ENCODE measurements at regions not wholly inside any gene's neighbourhood (a gene's known extent, or its start where the extent isn't known, plus 50 kb on each side); places are given as distances from the start of the nearest gene placed in this dataset.

- TF ChIP-seq HDAC2 (IDR thresholded peaks at IDR 0.05) (no peak), CTCF (IDR thresholded peaks at IDR 0.05) (no peak), NR3C1 (IDR thresholded peaks at IDR 0.05) (no peak), ZFP36 (IDR thresholded peaks at IDR 0.05; ENCODE audit: borderline replicate concordance, partially characterized antibody) (no peak), ATOH8 (CRISPR knock-in tag; IDR thresholded peaks at IDR 0.05; ENCODE audit: low read depth) (no peak), RAD21 (conservative IDR thresholded peaks at IDR 0.05 in 1 of 2, IDR thresholded peaks at IDR 0.05 in 1 of 2) (no peak), CBX2 (IDR thresholded peaks at IDR 0.05; ENCODE audit: borderline replicate concordance, low read depth) (no peak), MYC (IDR thresholded peaks at IDR 0.05; ENCODE audit: borderline replicate concordance, low read length) (no peak), POLR2A (IDR thresholded peaks at IDR 0.05; ENCODE audit: low read length) (no peak), RFX5 (IDR thresholded peaks at IDR 0.05) (no peak), TP53 (CRISPR knock-in tag; IDR thresholded peaks at IDR 0.05) (no peak), JUNB (IDR thresholded peaks at IDR 0.05) (no peak), ZNF302 (CRISPR knock-in tag; IDR thresholded peaks at IDR 0.05) (no peak), SREBF2 (IDR thresholded peaks at IDR 0.05) (no peak)
Measured at GRCh38 chr3:127068111-127068810, 85.3 kb downstream of the PLXNA1 start.

All from A549 (cell line).